Muscle of leg (tissue), 3 donors: ENCODE measurements at regions not wholly inside any gene's neighbourhood (a gene's known extent, or its start where the extent isn't known, plus 50 kb on each side); places are given as distances from the start of the nearest gene placed in this dataset.

Experiments
- DNase-seq: peaks from one replicate; pipeline ENCODE4 v3.0.0; 2013
- H3K27ac ChIP-seq: one replicate; pipeline ENCODE4 v1.5.1; 2013; ENCODE audit warnings: mild to moderate bottlenecking, low read length, control low read depth
- H3K27me3 ChIP-seq: one replicate; pipeline ENCODE4 v1.6.1; 2013; ENCODE audit warnings: low read length; ENCODE audit not compliant: control insufficient read depth, insufficient read depth
- H3K36me3 ChIP-seq: one replicate; pipeline ENCODE4 v1.6.1; 2013; ENCODE audit warnings: low read length; ENCODE audit not compliant: control insufficient read depth, insufficient read depth
- H3K4me1 ChIP-seq: one replicate; pipeline ENCODE4 v1.6.1; 2013; ENCODE audit warnings: low read length; ENCODE audit not compliant: control insufficient read depth, insufficient read depth
- H3K4me3 ChIP-seq: one replicate; pipeline ENCODE4 v1.5.1; 2013; ENCODE audit warnings: low read length, control low read depth
- H3K9me3 ChIP-seq: replicated peaks from 2 replicates; pipeline ENCODE4 v1.6.1; 2013; ENCODE audit warnings: low read depth, low read length; ENCODE audit not compliant: control insufficient read depth
- WGBS: methylation state at CpG from one replicate; pipeline ENCODE4 v1.1.5; 2013; ENCODE audit warnings: missing lambda C conversion rate; ENCODE audit not compliant: insufficient coverage; 5-methylcytosine and 5-hydroxymethylcytosine counted together

DNA sequence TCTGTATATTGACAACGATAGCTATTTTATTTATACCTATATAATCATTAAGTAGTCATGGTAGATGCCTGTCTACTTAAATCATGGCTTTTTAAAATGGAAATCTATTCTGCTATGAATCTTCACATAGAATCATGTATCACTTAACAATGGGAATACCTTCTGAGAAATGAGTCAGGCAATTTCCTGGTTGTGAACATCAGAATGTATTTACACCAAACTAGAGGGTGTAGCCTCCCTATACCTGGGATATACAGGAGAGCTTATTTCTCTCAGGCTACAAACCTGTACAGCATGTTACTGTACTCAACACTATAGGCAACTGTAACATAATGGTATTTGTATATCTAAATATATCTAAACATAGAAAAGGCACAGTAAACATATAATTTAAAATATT is 502.3 kb downstream of the ZWINT start:
- Histone ChIP-seq H3K9me3 (no peaks in the 10 kb centered on the region), H3K4me3 (no peak overlapping the region), H3K4me1 (no peaks in the 10 kb centered on the region), H3K27ac (no peak overlapping the region), H3K27me3 (no peaks in the 10 kb centered on the region), H3K36me3 (no peaks in the 10 kb centered on the region)
- no peak for DNase-seq
- WGBS, result no CpG with 5 or more reads among the region's 1 CpG

DNA sequence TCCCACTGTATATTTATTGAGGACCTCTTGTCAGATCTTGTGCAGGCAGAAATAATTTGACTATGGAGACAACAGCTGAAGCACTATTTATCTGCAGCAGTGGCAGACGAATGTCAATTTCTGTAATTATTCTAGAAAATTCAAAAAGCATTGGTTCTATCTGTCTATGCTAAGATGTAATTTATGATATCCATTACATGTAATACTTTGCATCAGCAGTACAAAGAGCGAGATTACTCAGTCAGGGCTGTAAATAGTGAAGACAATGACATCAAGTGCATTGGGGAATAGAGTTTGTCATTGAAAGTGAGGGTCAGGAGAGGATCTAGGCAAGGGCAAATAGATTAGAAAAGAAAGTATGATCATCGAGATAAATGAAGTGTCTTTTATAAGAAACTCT is 508.2 kb downstream of the ZWINT start:
- Histone ChIP-seq H3K27ac (no peak overlapping the region), H3K9me3 (no peaks in the 10 kb centered on the region)

DNA sequence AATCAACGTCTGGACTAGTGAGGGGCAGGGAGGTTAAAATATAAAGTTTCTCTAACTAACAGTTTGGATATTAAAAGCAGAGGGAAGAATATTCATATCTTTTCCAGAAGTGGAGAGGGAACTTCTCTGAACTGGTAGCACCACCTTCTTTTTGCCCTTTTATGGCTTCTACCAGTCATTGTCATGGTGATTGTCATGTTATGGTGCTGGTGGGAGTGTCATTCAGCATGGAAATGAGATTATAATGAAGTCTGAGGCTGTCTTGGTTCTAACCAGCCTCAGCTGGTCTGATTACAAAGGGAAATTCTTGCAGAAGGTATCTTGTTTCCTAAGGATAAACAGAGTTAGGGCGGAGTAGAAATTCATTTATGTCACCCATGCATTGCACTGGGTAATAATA is 523.8 kb downstream of the ZWINT start:
- H3K27ac ChIP-seq, result no peak overlapping the region
- no peaks in the 10 kb centered on the region for H3K9me3 ChIP-seq
- no peak overlapping the region for H3K4me3 ChIP-seq
- H3K27me3 ChIP-seq, result no peaks in the 10 kb centered on the region
- no peaks in the 10 kb centered on the region for H3K36me3 ChIP-seq
- whole genome bisulfite sequencing, result no CpG with 5 or more reads among the region's 2 CpGs
- no peaks in the 10 kb centered on the region for H3K4me1 ChIP-seq
- DNase-seq, result no peak

More for the DNA sequence above, 508.2 kb downstream of the ZWINT start:
- Histone ChIP-seq H3K4me3 (no peak overlapping the region), H3K27me3 (no peaks in the 10 kb centered on the region), H3K4me1 (no peaks in the 10 kb centered on the region), H3K36me3 (no peaks in the 10 kb centered on the region)
- WGBS, result 71% methylated on average over 1 of the region's 3 CpGs
- DNase-seq, result no peak

DNA sequence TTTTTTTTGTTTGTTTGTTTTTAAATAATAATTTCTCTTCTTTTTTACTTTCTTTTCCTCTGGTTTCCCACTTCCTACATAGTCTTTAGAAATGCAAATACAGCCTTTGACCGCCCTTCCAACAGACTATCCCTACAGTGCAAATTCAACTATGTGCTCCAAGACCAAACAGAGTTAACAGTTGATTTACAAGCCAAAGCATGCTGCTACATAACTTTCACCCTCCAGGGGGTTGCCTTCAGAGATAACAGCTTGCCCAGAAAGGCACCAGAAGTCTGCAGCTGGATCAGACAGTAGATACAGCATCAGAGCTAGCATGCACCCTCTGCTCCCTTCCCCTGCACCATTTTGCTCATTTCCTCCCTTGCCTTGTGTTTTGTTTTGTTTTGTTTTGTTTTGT is 539.0 kb downstream of the ZWINT start:
- H3K27me3 ChIP-seq, result no peaks in the 10 kb centered on the region
- no peaks in the 10 kb centered on the region for H3K4me1 ChIP-seq
- peaks cover 2% of the 10 kb centered on the region for H3K9me3 ChIP-seq
- no peak overlapping the region for H3K4me3 ChIP-seq
- 63% methylated on average over 1 of the region's 1 CpG for WGBS
- no peak overlapping the region for H3K27ac ChIP-seq
- H3K36me3 ChIP-seq, result no peaks in the 10 kb centered on the region
- no peak for DNase-seq

DNA sequence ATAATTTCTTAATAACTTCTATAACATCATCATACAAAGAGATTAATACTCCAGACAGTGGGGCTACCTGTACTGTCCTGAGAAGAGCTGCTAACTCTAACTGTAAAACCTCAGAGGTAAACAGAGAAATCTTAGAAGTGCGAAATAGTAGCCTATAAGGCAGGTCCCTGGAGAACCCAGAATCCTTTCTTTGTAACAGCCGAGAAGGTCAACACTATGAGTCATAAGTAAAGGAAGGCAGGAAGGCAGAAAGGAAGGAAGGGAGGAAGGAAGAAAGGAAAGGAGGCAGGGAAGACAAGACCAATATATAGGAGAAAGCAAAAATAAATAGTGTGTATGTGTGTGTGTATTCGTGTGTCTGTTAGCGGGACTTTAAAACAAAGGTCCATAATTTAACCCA is 540.6 kb downstream of the ZWINT start:
- peaks cover 2% of the 10 kb centered on the region for H3K9me3 ChIP-seq

DNA sequence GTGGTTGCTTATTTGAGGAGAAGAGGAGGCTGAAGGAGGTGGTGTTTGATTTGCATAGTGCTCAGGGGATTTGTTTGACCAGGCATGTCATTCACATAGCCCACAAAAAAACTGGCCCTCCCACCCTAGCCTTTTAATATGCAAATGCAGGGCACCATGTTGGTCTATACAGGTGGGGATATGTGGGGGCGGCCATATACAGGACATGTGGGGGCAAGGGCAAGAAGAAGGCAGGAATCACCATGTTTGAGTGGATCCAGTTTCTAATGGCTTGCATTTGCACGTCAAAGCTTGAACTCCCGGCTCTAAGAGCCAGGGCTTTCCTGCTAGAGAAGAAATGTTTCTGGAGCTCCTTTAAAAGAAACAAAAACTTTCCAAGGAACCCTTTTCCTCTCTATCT is 541.0 kb downstream of the ZWINT start:
- no peak for DNase-seq
- H3K4me3 ChIP-seq, result no peak overlapping the region
- H3K4me1 ChIP-seq, result no peaks in the 10 kb centered on the region
- WGBS, result 80% methylated on average over 1 of the region's 3 CpGs
- no peak overlapping the region for H3K27ac ChIP-seq
- H3K9me3 ChIP-seq, result peaks cover 2% of the 10 kb centered on the region
- H3K27me3 ChIP-seq, result no peaks in the 10 kb centered on the region
- no peaks in the 10 kb centered on the region for H3K36me3 ChIP-seq

More for the DNA sequence above, 540.6 kb downstream of the ZWINT start:
- Histone ChIP-seq H3K4me3 (no peak overlapping the region), H3K36me3 (no peaks in the 10 kb centered on the region), H3K4me1 (no peaks in the 10 kb centered on the region), H3K27me3 (no peaks in the 10 kb centered on the region), H3K27ac (no peak overlapping the region)
- no peak for DNase-seq
- 55% methylated on average over 2 of the region's 4 CpGs for WGBS

DNA sequence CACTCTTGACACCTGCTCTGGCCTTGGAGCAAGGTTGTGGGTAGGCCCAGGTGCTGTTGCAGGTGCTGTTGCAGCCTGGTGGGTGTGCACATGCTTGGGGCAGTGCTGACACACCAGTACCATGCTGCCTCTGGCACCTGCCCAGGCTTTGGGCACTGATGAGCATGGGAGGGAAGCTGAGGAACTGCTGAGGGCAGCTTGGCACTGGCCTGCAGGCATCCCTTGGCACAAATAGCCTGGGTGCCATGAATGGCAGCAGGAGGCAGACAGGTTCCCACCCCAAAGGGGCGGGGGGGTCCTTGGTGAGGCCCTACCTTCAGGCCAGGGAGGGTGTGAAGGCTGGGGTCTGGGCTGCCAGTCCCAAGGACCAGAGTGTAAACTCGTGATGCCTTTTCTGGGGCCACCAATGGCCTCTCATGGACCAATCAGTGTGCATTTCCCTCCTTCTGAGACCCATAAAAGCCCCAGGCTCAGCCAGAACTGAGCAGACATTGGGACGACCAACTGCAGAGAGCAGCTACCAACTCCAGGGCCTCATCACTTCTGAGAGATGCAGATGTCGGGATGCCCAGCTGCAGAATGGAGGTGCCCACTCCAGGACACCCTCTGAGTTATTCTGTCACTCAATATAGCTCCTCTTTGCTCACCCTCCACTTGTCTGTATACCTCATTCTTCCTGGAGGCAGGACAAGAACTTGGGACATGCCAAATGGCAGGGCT is 547.4 kb downstream of the ZWINT start:
- H3K4me3 ChIP-seq, result no peak overlapping the region
- WGBS, result 78% methylated on average over 4 of the region's 4 CpGs
- no peaks in the 10 kb centered on the region for H3K27me3 ChIP-seq
- no peak overlapping the region for H3K27ac ChIP-seq
- H3K36me3 ChIP-seq, result no peaks in the 10 kb centered on the region
- H3K4me1 ChIP-seq, result no peaks in the 10 kb centered on the region
- peak; percentile 1 for DNase-seq
- H3K9me3 ChIP-seq, result peaks cover 9% of the 10 kb centered on the region

DNA sequence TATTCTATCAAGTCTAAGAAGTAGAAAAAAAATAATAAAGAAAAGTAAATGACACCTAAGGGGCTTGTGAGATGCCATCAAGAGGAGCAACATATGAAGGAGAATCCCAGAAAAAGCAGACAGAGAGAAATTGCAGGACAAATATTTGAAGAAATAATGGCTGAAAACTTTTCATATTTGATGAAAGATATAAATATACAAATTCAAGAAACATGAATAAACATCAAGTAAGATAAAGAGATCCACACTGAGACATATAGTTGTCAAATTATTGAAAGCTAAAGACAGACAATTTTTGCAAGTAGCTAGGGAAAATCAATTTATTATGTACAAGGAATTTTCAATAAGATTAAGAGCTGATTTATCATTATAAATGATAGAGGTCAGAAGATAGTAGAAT is 558.0 kb downstream of the ZWINT start:
- Histone ChIP-seq H3K27me3 (no peaks in the 10 kb centered on the region), H3K4me1 (no peaks in the 10 kb centered on the region), H3K27ac (no peak overlapping the region), H3K36me3 (no peaks in the 10 kb centered on the region), H3K9me3 (peaks cover 3% of the 10 kb centered on the region), H3K4me3 (no peak overlapping the region)
- DNase-seq, result no peak

DNA sequence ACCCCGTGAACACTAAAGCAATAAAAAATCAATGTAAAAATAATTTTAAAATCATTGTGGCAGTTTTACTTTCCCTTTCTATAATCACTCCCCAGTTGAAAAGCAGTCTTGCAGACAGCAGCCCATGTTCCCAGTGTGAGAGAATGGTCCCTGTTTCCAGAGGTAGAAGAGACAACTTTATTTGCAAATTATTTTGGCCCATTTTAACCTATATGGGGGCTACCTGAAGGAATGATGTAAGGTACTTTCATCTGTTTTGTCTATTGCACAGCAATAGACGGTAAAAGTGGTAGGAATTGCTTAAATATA is 559.8 kb downstream of the ZWINT start:
- Histone ChIP-seq H3K4me3 (no peak overlapping the region), H3K27ac (no peak overlapping the region), H3K4me1 (no peaks in the 10 kb centered on the region), H3K27me3 (no peaks in the 10 kb centered on the region), H3K9me3 (peaks cover 3% of the 10 kb centered on the region), H3K36me3 (no peaks in the 10 kb centered on the region)
- WGBS, result no CpG with 5 or more reads among the region's 2 CpGs
- no peak for DNase-seq

DNA sequence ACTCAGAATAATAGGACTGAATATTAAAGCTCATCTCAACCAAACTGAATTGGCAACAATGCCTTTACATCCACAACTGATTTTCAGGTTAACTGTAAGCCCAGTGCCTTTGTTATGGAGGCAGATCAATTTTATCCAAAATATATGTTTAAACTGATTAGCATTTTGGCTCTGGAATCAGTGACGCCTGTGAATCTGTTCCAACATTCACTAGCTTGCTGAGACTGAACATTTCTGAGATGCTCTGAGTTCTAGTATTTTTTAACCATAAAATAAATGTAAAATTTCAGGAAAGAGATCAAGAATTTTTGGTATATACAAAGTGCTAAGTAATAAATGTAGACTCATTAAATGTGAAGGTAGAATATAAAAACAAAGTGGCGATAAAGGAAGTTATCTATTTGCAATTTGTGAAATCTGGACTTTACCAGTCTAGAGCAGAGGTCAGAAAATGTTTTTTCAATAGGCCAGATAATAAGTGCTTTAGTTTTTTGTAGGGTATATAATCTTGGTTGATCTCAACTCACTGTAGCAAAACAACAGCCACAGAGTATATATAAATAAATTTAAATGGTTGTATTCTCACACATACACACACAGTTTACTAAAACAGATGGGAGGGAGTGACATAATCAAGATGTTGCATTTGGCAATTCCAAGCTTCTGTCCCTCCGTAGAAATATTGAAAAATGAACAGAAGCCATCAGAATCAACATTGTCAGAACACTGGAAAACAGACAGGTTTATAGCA is 560.3 kb downstream of the ZWINT start:
- Histone ChIP-seq H3K9me3 (peaks cover 3% of the 10 kb centered on the region), H3K4me3 (no peak overlapping the region), H3K27me3 (no peaks in the 10 kb centered on the region), H3K4me1 (no peaks in the 10 kb centered on the region), H3K36me3 (no peaks in the 10 kb centered on the region), H3K27ac (no peak overlapping the region)
- no CpG with 5 or more reads among the region's 3 CpGs for WGBS
- DNase-seq, result no peak
